GM12892 (cell line): ENCODE measurements at regions not wholly inside any gene's neighbourhood (a gene's known extent, or its start where the extent isn't known, plus 50 kb on each side); places are given as distances from the start of the nearest gene placed in this dataset.
A peak's percentile ranks its signal among the peaks of the same experiment; 100 is the strongest.

Source experiments
- DNase-seq: peaks from one replicate; pipeline ENCODE4 v3.0.0; 2011; ENCODE audit not compliant: insufficient read length
- FAIRE-seq: peaks from 2 replicates; lab custom pipeline; 2011; peaks lifted over from hg19 to GRCh38; lab: Jason Lieb, UNC
- POLR2A ChIP-seq: IDR thresholded peaks from 2 replicates; pipeline ENCODE4 v1.6.1; 2011; ENCODE audit warnings: low read depth, low read length, control low read depth
- POLR2AphosphoS5 ChIP-seq: IDR thresholded peaks from 2 replicates; pipeline ENCODE4 v1.6.1; 2011; ENCODE audit warnings: low read depth, low read length, control low read depth
- TAF1 ChIP-seq: IDR thresholded peaks from 2 replicates; pipeline ENCODE4 v1.6.1; 2011; ENCODE audit warnings: low read depth, mild to moderate bottlenecking, control low read depth, low read length, borderline replicate concordance

GRCh38 chr15:91759560-91759959 is 93.9 kb upstream of the SLCO3A1 start:
- FAIRE-seq (no peak), DNase-seq (no peak)
- TF ChIP-seq TAF1 (no peak), POLR2A (no peak), POLR2AphosphoS5 (no peak)

- FAIRE-seq (no peak), DNase-seq (no peak)
- TF ChIP-seq POLR2A (no peak), TAF1 (no peak), POLR2AphosphoS5 (no peak)
Observed at GRCh38 chr15:91765660-91766059, 87.8 kb upstream of the SLCO3A1 start.

- FAIRE-seq, result no peak
Observed at GRCh38 chr15:91769476-91769875, 84.0 kb upstream of the SLCO3A1 start.

GRCh38 chr15:91769894-91770293 is 83.6 kb upstream of the SLCO3A1 start:
- no peak for FAIRE-seq
- no peak for DNase-seq
- no peak for TF ChIP-seq TAF1
- no peak for TF ChIP-seq POLR2AphosphoS5
- no peak for TF ChIP-seq POLR2A

More at GRCh38 chr15:91769476-91769875, 84.0 kb upstream of the SLCO3A1 start:
- no peak for TF ChIP-seq POLR2A
- TF ChIP-seq TAF1, result no peak
- TF ChIP-seq POLR2AphosphoS5, result no peak
- DNase-seq, result no peak

- peak; percentile 27 for FAIRE-seq
- no peak for TF ChIP-seq TAF1
- TF ChIP-seq POLR2A, result no peak
- TF ChIP-seq POLR2AphosphoS5, result no peak
- no peak for DNase-seq
Observed at GRCh38 chr15:91776104-91776503, 77.4 kb upstream of the SLCO3A1 start.

GRCh38 chr15:91779960-91780359 is 73.5 kb upstream of the SLCO3A1 start:
- DNase-seq (no peak), FAIRE-seq (no peak)
- TF ChIP-seq TAF1, result no peak
- no peak for TF ChIP-seq POLR2A
- no peak for TF ChIP-seq POLR2AphosphoS5

- FAIRE-seq, result no peak
- TF ChIP-seq TAF1, result no peak
- no peak for TF ChIP-seq POLR2AphosphoS5
- TF ChIP-seq POLR2A, result no peak
- no peak for DNase-seq
Observed at GRCh38 chr15:91780387-91780786, 73.1 kb upstream of the SLCO3A1 start.

- DNase-seq (no peak), FAIRE-seq (no peak)
- TF ChIP-seq TAF1 (no peak), POLR2AphosphoS5 (no peak), POLR2A (no peak)
Observed at GRCh38 chr15:91782221-91782620, 71.3 kb upstream of the SLCO3A1 start.

- FAIRE-seq, result no peak
- no peak for DNase-seq
- TF ChIP-seq POLR2A (no peak), POLR2AphosphoS5 (no peak), TAF1 (no peak)
Observed at GRCh38 chr15:91783008-91783407, 70.5 kb upstream of the SLCO3A1 start.

- FAIRE-seq (no peak), DNase-seq (no peak)
- TF ChIP-seq POLR2A (no peak), TAF1 (no peak), POLR2AphosphoS5 (no peak)
Observed at GRCh38 chr15:91783451-91783850, 70.1 kb upstream of the SLCO3A1 start.

- TF ChIP-seq TAF1, result no peak
- TF ChIP-seq POLR2AphosphoS5, result no peak
- TF ChIP-seq POLR2A, result no peak
- FAIRE-seq (no peak), DNase-seq (no peak)
Observed at GRCh38 chr15:91784973-91785709, 68.4 kb upstream of the SLCO3A1 start.

GRCh38 chr15:91787198-91787597 is 66.3 kb upstream of the SLCO3A1 start:
- no peak for FAIRE-seq
- DNase-seq, result no peak
- TF ChIP-seq POLR2AphosphoS5 (no peak), TAF1 (no peak), POLR2A (no peak)
